Kidney (tissue), 13 donors: ENCODE measurements at regions not wholly inside any gene's neighbourhood (a gene's known extent, or its start where the extent isn't known, plus 50 kb on each side); places are given as distances from the start of the nearest gene placed in this dataset.

Experiments used
- DNase-seq, 5 donors: peaks; one replicate each; pipeline ENCODE4 v3.0.0-alpha.2; 2013 to 2020
- FAIRE-seq: peaks from 2 replicates; lab custom pipeline; 2012; peaks lifted over from hg19 to GRCh38; lab: Jason Lieb, UNC
- H3K27ac ChIP-seq, 2 donors: one replicate each; pipeline ENCODE4 v1.7.0; 2013; ENCODE audit warnings: low read depth in 2 of 2, low read length in 2 of 2, inconsistent platforms in 1 of 2
- H3K27me3 ChIP-seq: one replicate; pipeline ENCODE4 v1.7.1; 2013; ENCODE audit warnings: low read length, inconsistent platforms; ENCODE audit not compliant: control insufficient read depth, insufficient read depth
- H3K36me3 ChIP-seq, 3 donors: one replicate each; pipeline versions ENCODE4 v1.7.0 to v1.7.1; 2013; ENCODE audit warnings: low read length in 3 of 3, control low read depth in 1 of 3, inconsistent platforms in 1 of 3; ENCODE audit not compliant: insufficient read depth in 3 of 3, control insufficient read depth in 2 of 3
- H3K4me1 ChIP-seq, 3 donors: one replicate each; pipeline versions ENCODE4 v1.7.0 to v1.7.1; 2013; ENCODE audit warnings: low read length in 3 of 3, inconsistent platforms in 1 of 3, low read depth in 1 of 3; ENCODE audit not compliant: control insufficient read depth in 2 of 3, insufficient read depth in 2 of 3
- H3K4me3 ChIP-seq, 3 donors: one replicate each; pipeline versions ENCODE4 v1.7.0 to v1.8.1; 2013; ENCODE audit warnings: low read length in 3 of 3, control low read depth in 1 of 3, inconsistent platforms in 1 of 3
- H3K9ac ChIP-seq, 3 donors: one replicate each; pipeline versions ENCODE4 v1.7.0 to v1.7.1; 2013; ENCODE audit warnings: low read length in 3 of 3, control low read depth in 1 of 3, inconsistent platforms in 1 of 3
- H3K9me3 ChIP-seq, 3 donors: one replicate each; pipeline versions ENCODE4 v1.7.0 to v1.7.1; 2013; ENCODE audit warnings: low read length in 3 of 3, control low read depth in 1 of 3, inconsistent platforms in 1 of 3; ENCODE audit not compliant: control insufficient read depth in 2 of 3, insufficient read depth in 1 of 3
- intact Hi-C: fragments of 100-400 bp; cut with DNase I; formaldehyde crosslinking; loops from one replicate; pipeline ENCODE4 v1.11.1; 2022
- TF ChIP-seq, protein P1 (sequence below): IDR thresholded peaks from 3 replicates; pipeline ENCODE4 v1.5.1; 2012; ENCODE audit warnings: mild to moderate bottlenecking, moderate library complexity, borderline replicate concordance; ENCODE audit not compliant: insufficient read depth; ENCODE audit errors: extremely low read depth
- donor health status: control.
- donor health status: control.
- donor health status: control.
- donor health status: control.
- donor health status: control.
- donor health status: DM: yes; HTN: yes; CAD: no.
- donor health status: Normal renal cell carcinoma (clear cell type).

DNA sequence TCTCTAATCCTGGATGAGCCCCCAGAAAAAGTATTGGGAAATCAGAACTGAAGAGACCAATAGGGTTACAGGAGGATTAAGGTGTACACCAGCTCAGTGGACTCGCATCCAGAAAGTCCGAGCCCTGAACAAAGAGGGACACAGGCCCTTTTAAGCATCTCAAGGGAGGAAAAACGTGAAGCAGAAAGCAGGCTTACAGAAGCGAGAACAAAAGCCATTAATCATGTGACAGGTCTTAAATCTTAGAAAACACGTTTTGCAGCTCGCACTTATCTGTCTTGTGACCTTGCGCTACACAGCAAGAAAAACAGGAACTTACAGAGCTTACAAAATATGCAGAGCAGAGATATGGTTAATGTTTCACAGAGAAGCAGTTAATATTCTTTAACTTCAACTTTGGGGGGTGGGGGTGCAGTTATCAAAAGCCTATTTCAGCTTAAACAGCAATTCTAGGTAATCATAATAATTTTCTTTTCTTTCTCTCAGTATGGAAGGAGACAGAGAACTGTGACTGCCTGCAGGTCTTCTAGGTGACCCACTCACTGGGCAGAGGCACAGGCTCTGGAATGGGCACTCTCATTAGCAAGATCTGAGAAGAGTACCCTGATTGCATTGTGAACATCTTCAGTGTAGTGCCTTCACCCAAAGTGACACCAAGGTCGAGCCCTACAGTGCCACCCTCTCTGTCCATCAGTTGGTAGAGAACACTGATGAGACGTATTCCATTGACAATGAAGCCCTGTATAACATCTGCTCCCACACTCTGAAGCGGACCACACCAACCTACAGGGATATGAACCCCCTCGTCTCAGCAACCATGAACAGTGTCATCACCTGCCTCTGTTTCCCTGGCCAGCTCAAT lies 65.0 kb upstream of the MOCS1 start:
- no peak for DNase-seq
- H3K9me3 ChIP-seq: peaks cover 0 to 35% (median 8%) of the 10 kb centered on the region in 3 donors
- no peaks in the 10 kb centered on the region for H3K27me3 ChIP-seq
- no peak overlapping the region for H3K9ac ChIP-seq
- no peaks in the 10 kb centered on the region for H3K36me3 ChIP-seq
- intact Hi-C loops: no loop called here
- TF ChIP-seq, protein P1, sequence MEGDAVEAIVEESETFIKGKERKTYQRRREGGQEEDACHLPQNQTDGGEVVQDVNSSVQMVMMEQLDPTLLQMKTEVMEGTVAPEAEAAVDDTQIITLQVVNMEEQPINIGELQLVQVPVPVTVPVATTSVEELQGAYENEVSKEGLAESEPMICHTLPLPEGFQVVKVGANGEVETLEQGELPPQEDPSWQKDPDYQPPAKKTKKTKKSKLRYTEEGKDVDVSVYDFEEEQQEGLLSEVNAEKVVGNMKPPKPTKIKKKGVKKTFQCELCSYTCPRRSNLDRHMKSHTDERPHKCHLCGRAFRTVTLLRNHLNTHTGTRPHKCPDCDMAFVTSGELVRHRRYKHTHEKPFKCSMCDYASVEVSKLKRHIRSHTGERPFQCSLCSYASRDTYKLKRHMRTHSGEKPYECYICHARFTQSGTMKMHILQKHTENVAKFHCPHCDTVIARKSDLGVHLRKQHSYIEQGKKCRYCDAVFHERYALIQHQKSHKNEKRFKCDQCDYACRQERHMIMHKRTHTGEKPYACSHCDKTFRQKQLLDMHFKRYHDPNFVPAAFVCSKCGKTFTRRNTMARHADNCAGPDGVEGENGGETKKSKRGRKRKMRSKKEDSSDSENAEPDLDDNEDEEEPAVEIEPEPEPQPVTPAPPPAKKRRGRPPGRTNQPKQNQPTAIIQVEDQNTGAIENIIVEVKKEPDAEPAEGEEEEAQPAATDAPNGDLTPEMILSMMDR: no peak
- FAIRE-seq: no peak
- H3K27ac ChIP-seq: no peak overlapping the region
- H3K4me3 ChIP-seq: no peak overlapping the region
- no peaks in the 10 kb centered on the region for H3K4me1 ChIP-seq

- TF ChIP-seq, protein P1: no peak
- FAIRE-seq (no peak), DNase-seq (no peak)
- H3K4me3 ChIP-seq: no peak overlapping the region
- H3K36me3 ChIP-seq: no peaks in the 10 kb centered on the region
- intact Hi-C loops: no loop called here
- no peaks in the 10 kb centered on the region for H3K27me3 ChIP-seq
- H3K9me3 ChIP-seq: peaks cover 0 to 44% (median 8%) of the 10 kb centered on the region in 3 donors
- H3K27ac ChIP-seq: no peak overlapping the region
- no peaks in the 10 kb centered on the region for H3K4me1 ChIP-seq
- no peak overlapping the region for H3K9ac ChIP-seq
Observed at GRCh38 chr6:39998126-39998525, 63.9 kb upstream of the MOCS1 start.

- no peaks in the 10 kb centered on the region for H3K27me3 ChIP-seq
Observed at GRCh38 chr6:39997101-39997635, 62.9 kb upstream of the MOCS1 start.

More at GRCh38 chr6:39997101-39997635, 62.9 kb upstream of the MOCS1 start:
- intact Hi-C loops: no loop called here
- FAIRE-seq (no peak), DNase-seq (no peak)
- H3K9me3 ChIP-seq: peaks cover 2 to 49% (median 12%) of the 10 kb centered on the region in 3 donors
- H3K27ac ChIP-seq: no peak overlapping the region
- H3K4me1 ChIP-seq: peaks cover 0 to 2% (median 0%) of the 10 kb centered on the region in 3 donors
- TF ChIP-seq, protein P1: no peak
- H3K4me3 ChIP-seq: no peak overlapping the region
- H3K9ac ChIP-seq: no peak overlapping the region
- H3K36me3 ChIP-seq: no peaks in the 10 kb centered on the region
